ENCODE measurements at regions not wholly inside any gene's neighbourhood (a gene's known extent, or its start where the extent isn't known, plus 50 kb on each side); places are given as distances from the start of the nearest gene placed in this dataset.

- TF ChIP-seq MATR3 (CRISPR knock-in tag; IDR thresholded peaks at IDR 0.05), result no peak
- TF ChIP-seq TERF1 (CRISPR knock-in tag; IDR thresholded peaks at IDR 0.05), result no peak
- no peak for TF ChIP-seq ISX (CRISPR knock-in tag; conservative IDR thresholded peaks at IDR 0.05)
- TF ChIP-seq MLXIP (CRISPR knock-in tag; IDR thresholded peaks at IDR 0.05; ENCODE audit: borderline replicate concordance), result no peak
- TF ChIP-seq KLF12 (CRISPR knock-in tag; IDR thresholded peaks at IDR 0.05; ENCODE audit: borderline replicate concordance), result no peak
- 0 out of 2 replicates have a peak, but pooled peaks have one; percentile 5 for TF ChIP-seq KDM5A (IDR thresholded peaks at IDR 0.05; ENCODE audit: borderline replicate concordance, low read length)
- no peak for TF ChIP-seq BORCS8-MEF2B (CRISPR knock-in tag; IDR thresholded peaks at IDR 0.05)
- TF ChIP-seq BCL6 (CRISPR knock-in tag; IDR thresholded peaks at IDR 0.05), result peak; percentile 50; the same call in 1 of the 2 replicates
- no peak for TF ChIP-seq ZFP41 (CRISPR knock-in tag; IDR thresholded peaks at IDR 0.05; ENCODE audit: borderline replicate concordance)
- TF ChIP-seq ZBED4 (CRISPR knock-in tag; IDR thresholded peaks at IDR 0.05; ENCODE audit: borderline replicate concordance), result no peak
- no peak for TF ChIP-seq ZUFSP (CRISPR knock-in tag; IDR thresholded peaks at IDR 0.05; ENCODE audit: borderline replicate concordance)
- TF ChIP-seq ZBTB26 (CRISPR knock-in tag; IDR thresholded peaks at IDR 0.05; ENCODE audit: borderline replicate concordance), result no peak
- no peak for TF ChIP-seq PHF21A (CRISPR knock-in tag; IDR thresholded peaks at IDR 0.05)
Observed at GRCh38 chr5:135157421-135158313, 123.6 kb upstream of the PITX1 start (continued).

All from HepG2 (cell line).